ENCODE measurements at regions not wholly inside any gene's neighbourhood (a gene's known extent, or its start where the extent isn't known, plus 50 kb on each side); places are given as distances from the start of the nearest gene placed in this dataset.
"Not testable (repeated sequence)": the region's sequence is repeated elsewhere in the genome, so short reads cannot be mapped to it uniquely, and the experiment has no call there.

- no peaks in the 10 kb centered on the region for H3K9me3 ChIP-seq
- H3K27ac ChIP-seq = no peak overlapping the region
- H3K36me3 ChIP-seq = no peaks in the 10 kb centered on the region
- no peak overlapping the region for H3K4me3 ChIP-seq (ENCODE audit: low read depth in 1 of 2, low read length in 1 of 2)
- H3K27me3 ChIP-seq = no peaks in the 10 kb centered on the region
- TF ChIP-seq, protein P1, sequence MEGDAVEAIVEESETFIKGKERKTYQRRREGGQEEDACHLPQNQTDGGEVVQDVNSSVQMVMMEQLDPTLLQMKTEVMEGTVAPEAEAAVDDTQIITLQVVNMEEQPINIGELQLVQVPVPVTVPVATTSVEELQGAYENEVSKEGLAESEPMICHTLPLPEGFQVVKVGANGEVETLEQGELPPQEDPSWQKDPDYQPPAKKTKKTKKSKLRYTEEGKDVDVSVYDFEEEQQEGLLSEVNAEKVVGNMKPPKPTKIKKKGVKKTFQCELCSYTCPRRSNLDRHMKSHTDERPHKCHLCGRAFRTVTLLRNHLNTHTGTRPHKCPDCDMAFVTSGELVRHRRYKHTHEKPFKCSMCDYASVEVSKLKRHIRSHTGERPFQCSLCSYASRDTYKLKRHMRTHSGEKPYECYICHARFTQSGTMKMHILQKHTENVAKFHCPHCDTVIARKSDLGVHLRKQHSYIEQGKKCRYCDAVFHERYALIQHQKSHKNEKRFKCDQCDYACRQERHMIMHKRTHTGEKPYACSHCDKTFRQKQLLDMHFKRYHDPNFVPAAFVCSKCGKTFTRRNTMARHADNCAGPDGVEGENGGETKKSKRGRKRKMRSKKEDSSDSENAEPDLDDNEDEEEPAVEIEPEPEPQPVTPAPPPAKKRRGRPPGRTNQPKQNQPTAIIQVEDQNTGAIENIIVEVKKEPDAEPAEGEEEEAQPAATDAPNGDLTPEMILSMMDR (IDR thresholded peaks at IDR 0.05) = no peak
- no peaks in the 10 kb centered on the region for H3K4me1 ChIP-seq (ENCODE audit: control insufficient read depth in 1 of 2, insufficient read depth in 1 of 2, low read depth in 1 of 2, low read length in 1 of 2)
These were observed 221.9 kb downstream of the NDUFA10 start for GRCh38 chr2:239803102-239803765.

DNA sequence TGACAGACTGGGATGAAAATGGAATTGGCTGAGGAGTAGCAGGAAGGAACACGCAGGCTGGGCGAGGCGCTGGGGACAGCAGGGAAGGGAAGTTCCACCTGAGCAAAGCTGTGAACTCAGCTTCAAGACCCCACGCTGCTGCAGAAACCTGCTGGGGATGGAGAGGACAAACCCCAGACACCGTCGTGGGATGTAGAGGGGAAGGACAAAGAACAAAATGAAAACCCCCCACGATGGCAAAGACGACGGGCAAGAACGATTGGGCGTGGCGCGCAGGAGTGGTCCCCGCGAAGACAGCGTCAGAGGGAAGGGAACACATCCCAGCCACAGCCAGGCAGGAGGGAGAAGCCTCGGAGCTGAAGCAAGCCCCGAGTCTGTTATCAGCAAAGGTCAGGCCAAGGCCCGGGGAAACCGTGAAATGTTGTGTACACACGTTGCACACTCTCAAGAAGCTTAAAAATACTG is 222.9 kb downstream of the NDUFA10 start:
- no peaks in the 10 kb centered on the region for H3K9me3 ChIP-seq
- no peaks in the 10 kb centered on the region for H3K4me1 ChIP-seq (ENCODE audit: control insufficient read depth in 1 of 2, insufficient read depth in 1 of 2, low read depth in 1 of 2, low read length in 1 of 2)
- H3K4me3 ChIP-seq (ENCODE audit: low read depth in 1 of 2, low read length in 1 of 2) = no peak overlapping the region
- no peak overlapping the region for H3K27ac ChIP-seq
- H3K36me3 ChIP-seq = no peaks in the 10 kb centered on the region
- no peaks in the 10 kb centered on the region for H3K27me3 ChIP-seq
- TF ChIP-seq, protein P1 (IDR thresholded peaks at IDR 0.05) = no peak

DNA sequence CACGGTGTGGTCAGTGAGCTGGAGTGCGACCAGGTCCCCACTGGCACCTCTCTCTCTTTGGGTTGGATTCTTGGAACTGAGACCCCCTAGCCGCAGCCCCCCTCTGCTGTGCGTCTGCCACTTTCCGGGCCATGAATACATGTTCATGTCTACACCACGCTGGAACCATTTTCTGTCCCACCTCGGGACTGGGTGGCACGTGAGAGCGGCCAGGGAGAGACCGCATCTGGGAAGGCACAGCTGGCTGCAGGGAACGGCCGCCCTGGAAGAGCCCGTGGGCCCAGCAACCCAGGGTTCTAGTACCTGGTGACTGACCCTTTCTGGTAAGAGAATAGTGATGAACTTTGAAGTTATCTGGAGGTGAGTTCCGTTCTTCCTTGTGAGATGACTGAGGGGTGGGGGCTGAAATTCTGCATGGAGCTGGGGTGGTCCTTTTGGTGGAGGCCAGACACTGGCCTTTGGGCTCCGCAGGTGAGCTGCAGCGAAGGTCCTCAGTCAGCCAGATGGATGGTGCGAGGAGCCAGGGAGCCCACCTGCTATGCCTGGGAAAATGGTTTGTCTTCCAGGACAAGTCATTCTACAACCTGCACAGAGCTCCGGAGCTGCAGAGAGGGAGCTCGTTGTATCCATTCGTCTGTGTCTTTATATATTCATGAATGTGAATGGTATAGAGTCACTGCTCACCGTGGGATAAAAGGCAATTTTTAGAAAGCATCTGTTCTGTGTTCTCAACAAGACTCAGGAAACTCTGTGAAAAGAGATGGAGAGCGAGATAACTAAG is 223.5 kb downstream of the NDUFA10 start:
- H3K4me3 ChIP-seq (ENCODE audit: low read depth in 1 of 2, low read length in 1 of 2) = no peak overlapping the region
- H3K27me3 ChIP-seq = no peaks in the 10 kb centered on the region
- TF ChIP-seq, protein P1 (IDR thresholded peaks at IDR 0.05) = no peak
- H3K27ac ChIP-seq = no peak overlapping the region
- H3K4me1 ChIP-seq (ENCODE audit: control insufficient read depth in 1 of 2, insufficient read depth in 1 of 2, low read depth in 1 of 2, low read length in 1 of 2) = no peaks in the 10 kb centered on the region
- H3K9me3 ChIP-seq = no peaks in the 10 kb centered on the region
- no peaks in the 10 kb centered on the region for H3K36me3 ChIP-seq

DNA sequence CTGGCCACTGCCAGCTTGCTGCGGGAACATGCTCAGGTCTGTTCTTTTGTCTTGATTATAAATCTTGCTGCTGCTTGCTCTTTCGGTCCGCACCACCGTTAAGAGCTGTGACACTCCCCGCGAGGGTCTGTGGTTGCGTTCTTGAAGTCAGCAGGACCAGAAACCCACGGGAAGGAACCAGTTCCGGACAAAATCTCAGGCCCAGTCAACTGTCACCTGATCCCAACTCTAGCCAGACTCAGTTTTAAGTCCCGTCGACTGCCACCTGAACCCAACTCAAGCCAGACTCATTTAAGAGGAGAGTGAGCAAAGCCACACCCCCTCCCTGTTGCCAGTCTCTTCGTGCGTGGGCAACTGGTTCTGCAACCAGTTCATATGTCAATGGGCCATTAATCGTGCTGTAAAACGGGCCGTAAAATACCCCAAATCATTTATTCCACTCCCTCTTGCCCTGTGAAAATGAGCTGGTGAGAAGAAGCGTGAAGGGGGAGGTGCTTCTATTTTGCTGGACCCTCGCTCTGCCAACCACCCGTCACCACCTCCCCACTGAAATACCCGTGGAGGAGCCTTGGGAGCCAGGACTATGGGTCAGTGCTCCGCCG is 224.3 kb downstream of the NDUFA10 start:
- Histone ChIP-seq H3K36me3 (no peaks in the 10 kb centered on the region), H3K4me3 (ENCODE audit: low read depth in 1 of 2, low read length in 1 of 2) (no peak overlapping the region), H3K9me3 (no peaks in the 10 kb centered on the region), H3K27me3 (no peaks in the 10 kb centered on the region), H3K4me1 (ENCODE audit: control insufficient read depth in 1 of 2, insufficient read depth in 1 of 2, low read depth in 1 of 2, low read length in 1 of 2) (no peaks in the 10 kb centered on the region), H3K27ac (no peak overlapping the region)
- TF ChIP-seq, protein P1 (IDR thresholded peaks at IDR 0.05) = no peak

GRCh38 chr2:239797316-239797715 is 227.8 kb downstream of the NDUFA10 start:
- Histone ChIP-seq H3K4me1 (ENCODE audit: control insufficient read depth in 1 of 2, insufficient read depth in 1 of 2, low read depth in 1 of 2, low read length in 1 of 2) (no peaks in the 10 kb centered on the region), H3K27ac (no peak overlapping the region), H3K27me3 (no peaks in the 10 kb centered on the region), H3K36me3 (no peaks in the 10 kb centered on the region), H3K9me3 (no peaks in the 10 kb centered on the region), H3K4me3 (ENCODE audit: low read depth in 1 of 2, low read length in 1 of 2) (no peak overlapping the region)
- TF ChIP-seq, protein P1 (IDR thresholded peaks at IDR 0.05) = no peak

- not testable (repeated sequence) for H3K27ac ChIP-seq; H3K27me3 ChIP-seq; H3K9me3 ChIP-seq; H3K36me3 ChIP-seq; H3K4me3 ChIP-seq (ENCODE audit: low read depth in 1 of 2, low read length in 1 of 2); H3K4me1 ChIP-seq (ENCODE audit: control insufficient read depth in 1 of 2, insufficient read depth in 1 of 2, low read depth in 1 of 2, low read length in 1 of 2)
These were observed 229.4 kb downstream of the NDUFA10 start for GRCh38 chr2:239795761-239796160.
